Stimulated activated naive CD8-positive, alpha-beta T cell treated with anti-CD3 and anti-CD28 coated beads, Interleukin-15, Interleukin-2, amounts not matched to agents 100 U/mL and 50 U/mL, for 24 hours (primary cell): ENCODE measurements at regions not wholly inside any gene's neighbourhood (a gene's known extent, or its start where the extent isn't known, plus 50 kb on each side); places are given as distances from the start of the nearest gene placed in this dataset.

Experiments
- ATAC-seq: fragments of 150-1000 bp; cut with Tn5 transposase; one replicate; pipeline ENCODE4 v1.10.0; 2021
- DNase-seq: peaks from one replicate; pipeline ENCODE4 v3.0.0; 2021

DNA sequence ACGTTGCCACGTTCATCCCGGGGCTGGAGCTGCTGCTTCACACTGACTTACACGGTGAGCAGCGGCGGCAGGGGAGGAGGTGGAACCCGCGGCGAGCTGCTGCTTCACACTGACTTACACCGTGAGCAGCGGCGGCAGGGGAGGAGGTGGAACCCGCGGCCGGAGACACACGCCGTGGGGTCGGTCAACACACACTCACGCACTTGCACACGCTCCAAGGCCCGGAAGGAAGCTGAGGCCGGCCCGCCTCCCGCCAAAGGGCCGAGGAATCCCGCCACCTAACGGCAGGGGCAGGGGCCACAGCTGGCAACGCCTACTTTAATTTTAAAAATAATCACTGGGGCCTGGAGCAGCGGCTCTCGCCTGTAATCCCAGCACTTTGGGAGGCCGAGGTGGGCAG, 94.4 kb upstream of the FOXC1 start:
- ATAC-seq = no peak

GRCh38 chr6:1515781-1516180, 93.9 kb upstream of the FOXC1 start:
- ATAC-seq = no peak
- no peak for DNase-seq

More for the DNA sequence above, 94.4 kb upstream of the FOXC1 start:
- no peak for DNase-seq

GRCh38 chr6:1516742-1517520, 92.8 kb upstream of the FOXC1 start:
- DNase-seq (no peak), ATAC-seq (no peak)

DNA sequence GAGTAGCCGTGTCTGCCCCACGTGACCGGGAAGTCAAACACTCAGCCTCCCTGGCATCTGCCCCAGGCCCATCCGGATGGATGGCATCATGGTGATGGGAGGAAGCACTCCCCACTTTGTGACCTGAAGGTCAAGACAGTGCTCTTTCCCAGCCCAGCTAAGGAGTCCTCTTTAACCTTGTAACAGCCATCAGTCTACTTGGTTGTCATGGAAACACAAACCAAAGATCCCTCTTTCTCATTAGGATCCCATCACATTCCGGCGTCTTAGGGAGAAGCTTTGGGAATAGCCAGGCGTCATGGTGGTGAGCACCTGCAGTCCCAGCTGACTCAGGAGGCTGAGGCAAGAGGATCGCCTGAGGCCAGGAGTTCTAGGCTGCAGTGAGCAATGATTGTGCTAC, 90.9 kb upstream of the FOXC1 start:
- ATAC-seq = no peak
- DNase-seq = no peak

- DNase-seq (no peak), ATAC-seq (no peak)
Measured at GRCh38 chr6:1519597-1519996, 90.1 kb upstream of the FOXC1 start.

- no peak for ATAC-seq
- DNase-seq = no peak
Measured at GRCh38 chr6:1522779-1523178, 86.9 kb upstream of the FOXC1 start.

GRCh38 chr6:1524040-1524480, 85.7 kb upstream of the FOXC1 start:
- DNase-seq (peak; percentile 80), ATAC-seq (peak; percentile 69)

DNA sequence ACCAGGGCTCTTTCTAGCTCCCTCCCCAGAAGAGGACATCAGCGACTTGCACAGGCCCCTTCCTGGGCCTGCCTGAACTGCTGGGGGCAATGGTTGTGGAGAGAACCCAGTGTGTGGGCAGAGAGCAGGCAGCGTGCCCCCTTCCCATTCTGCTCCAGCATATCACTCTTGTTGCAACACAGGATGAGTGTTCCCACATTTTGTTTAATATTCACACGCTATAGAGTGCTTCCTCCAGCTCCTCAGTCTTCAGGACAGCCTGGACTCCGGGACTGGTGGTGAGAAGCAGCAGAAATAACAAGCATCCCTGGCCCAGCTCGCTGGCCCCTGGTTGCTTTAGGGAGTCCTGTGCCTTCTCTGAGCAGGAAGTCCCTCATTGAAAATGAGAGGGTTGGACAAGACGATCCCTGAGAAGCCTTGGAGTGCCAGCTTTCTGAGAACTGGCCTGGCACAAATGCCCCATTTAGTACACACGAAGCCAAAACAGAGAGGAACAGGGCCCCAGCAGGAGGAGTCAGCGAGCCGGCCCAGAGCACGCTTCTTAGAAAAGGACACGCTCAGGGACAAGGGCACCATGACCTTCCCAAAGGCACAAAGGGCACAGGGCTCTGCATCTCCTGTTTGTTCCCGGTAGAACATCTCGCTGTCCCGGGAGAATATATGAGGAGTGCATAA, 84.2 kb upstream of the FOXC1 start:
- ATAC-seq (no peak), DNase-seq (no peak)

DNA sequence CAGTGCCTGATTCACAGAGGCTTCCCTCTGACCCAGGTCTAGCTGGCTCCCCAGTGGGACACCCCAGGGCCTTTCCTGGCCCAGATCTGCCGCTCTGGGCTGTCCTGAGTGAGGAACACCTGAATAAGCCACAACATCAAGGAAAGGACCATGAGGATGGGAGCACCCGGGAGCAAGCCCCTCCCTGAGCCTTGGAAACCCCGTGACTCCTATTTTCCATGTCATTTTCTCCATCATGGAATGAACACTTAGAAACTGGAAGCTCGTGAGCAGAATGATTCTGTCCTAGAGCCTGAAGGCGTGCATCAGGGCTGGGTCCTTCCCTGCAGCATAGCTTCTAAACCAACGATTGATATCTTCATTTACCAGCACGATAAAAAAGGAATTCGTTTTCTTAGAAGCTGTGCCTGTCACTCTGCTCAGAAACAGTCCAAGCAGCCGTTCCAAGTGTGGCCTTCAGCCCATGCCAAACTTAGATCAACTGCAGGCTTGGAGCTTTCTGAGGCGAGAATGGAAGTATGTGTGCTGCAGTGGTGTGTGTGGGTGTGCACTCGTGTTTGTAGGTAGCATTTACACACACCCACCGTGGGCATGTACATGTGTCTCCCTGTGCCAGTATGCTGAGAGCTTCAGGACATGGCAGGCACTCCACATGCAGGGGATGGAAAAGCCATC, 83.2 kb upstream of the FOXC1 start:
- ATAC-seq (no peak), DNase-seq (no peak)

- ATAC-seq = peak; percentile 45
Measured at GRCh38 chr6:1527073-1527457, 82.7 kb upstream of the FOXC1 start.

DNA sequence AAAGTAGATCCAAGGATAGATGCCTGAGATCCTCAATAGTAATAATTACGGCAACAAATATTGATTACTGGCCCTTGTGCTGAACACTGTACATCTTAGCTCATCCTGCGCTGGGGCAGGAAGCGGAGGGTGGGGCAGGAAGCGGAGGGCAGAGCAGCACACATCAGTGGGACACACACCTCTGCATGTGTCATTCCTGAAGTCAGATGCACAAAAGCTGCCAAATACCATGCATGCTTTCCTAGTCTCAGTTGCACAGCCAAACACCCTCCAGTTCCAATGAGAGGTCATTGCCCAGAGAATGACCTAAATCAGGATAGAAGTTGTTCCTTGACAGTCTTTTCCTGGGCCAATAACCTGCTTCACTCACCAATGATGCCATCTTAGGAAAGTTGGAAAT, 74.4 kb upstream of the FOXC1 start:
- DNase-seq (no peak), ATAC-seq (no peak)

More at GRCh38 chr6:1527073-1527457, 82.7 kb upstream of the FOXC1 start:
- no peak for DNase-seq

DNA sequence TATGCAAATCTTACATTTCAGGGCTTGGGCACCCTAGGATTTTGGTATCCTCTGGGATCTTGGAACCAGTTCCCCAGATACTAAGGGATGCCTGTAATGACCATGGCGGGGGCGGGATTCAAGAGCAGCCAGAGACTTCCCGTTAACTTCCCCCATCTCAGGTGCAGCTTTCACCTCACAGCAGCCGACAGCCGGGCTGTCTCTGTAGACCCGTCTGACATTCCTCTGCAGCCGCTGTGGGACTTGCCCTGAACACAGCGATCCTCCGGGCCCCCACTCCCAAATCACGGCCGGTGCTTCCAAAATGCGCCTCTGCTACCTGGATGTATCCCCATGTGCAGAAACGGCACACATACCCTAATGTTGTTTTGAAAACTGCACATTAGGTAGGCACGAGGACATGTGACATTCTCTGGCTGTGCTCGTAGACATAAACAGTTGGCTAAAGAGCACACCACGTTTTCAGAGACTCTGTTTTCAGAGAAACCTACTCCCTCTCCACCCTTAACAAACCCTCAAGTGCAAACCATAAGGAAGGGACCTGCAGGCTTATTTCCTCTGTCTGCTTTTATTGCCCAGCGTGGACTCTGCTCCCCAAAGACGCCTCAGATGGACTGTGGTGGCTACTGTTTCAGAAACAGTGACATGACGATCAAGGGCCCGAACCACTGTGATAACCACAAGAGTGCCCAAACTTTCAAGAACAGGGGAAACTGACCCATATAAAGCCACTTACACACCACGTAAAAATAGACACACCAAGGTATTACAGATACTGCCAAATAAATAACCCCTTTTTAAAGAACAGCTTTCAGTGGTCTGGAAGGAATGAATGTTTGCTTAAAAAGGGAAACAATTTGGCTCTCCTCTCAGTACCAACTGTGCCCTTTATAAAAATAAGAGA, 72.9 kb upstream of the FOXC1 start:
- DNase-seq (no peak), ATAC-seq (no peak)

- DNase-seq (no peak), ATAC-seq (no peak)
Measured at GRCh38 chr6:1538369-1538768, 71.3 kb upstream of the FOXC1 start.

- ATAC-seq (no peak), DNase-seq (no peak)
Measured at GRCh38 chr6:1538810-1539478, 70.8 kb upstream of the FOXC1 start.

DNA sequence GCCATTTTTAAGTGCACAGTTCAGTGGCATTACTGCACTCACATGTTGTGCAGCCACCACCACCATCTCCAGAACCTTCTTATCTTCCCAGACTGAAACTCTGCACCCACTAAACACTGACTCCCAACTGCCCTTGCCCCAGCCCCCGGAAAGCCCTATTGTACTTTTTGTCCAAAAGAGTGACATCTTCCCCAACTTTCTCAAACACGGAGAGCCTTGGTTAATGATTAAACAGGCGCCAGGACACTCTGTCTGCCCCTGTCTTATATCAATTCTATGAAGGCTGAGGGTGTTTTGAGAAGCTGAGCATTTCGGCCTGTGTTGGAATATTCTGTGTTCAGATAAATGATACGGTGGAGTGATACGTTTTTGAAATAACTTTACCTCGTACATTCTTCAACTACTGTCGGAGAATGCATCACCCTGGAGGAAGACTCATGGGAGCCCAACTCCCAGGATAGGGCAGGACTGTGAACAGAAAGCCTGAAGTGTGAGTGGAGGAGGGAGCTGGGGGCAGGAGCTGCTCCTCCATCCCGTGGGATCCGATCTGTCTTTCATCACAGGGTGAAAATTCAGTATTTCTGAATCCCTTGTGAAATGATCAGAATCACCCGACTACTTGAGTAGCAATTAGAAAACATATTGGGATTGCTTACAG, 68.7 kb upstream of the FOXC1 start:
- no peak for ATAC-seq

GRCh38 chr6:1542335-1542734, 67.4 kb upstream of the FOXC1 start:
- ATAC-seq (no peak), DNase-seq (no peak)

More for the DNA sequence above, 68.7 kb upstream of the FOXC1 start:
- no peak for DNase-seq

DNA sequence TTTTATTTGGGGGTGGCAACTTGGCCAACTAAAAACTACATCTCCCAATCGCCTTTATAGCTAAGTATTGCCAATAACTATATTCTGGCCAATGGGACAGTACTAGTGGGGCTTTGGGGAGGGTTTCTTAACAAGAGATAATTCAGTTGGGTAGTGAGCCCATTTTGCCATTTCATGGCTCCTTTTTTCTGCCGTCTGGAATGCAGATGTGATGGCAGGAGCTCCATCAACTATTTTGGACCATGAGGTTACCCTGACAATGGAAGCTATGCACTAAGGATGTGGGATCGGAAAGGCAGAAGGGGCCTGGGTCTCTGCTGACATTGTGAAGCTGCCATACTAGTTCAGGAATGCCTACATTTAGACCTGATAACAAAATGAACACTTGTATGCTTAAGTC, 67.0 kb upstream of the FOXC1 start:
- no peak for ATAC-seq
- no peak for DNase-seq

DNA sequence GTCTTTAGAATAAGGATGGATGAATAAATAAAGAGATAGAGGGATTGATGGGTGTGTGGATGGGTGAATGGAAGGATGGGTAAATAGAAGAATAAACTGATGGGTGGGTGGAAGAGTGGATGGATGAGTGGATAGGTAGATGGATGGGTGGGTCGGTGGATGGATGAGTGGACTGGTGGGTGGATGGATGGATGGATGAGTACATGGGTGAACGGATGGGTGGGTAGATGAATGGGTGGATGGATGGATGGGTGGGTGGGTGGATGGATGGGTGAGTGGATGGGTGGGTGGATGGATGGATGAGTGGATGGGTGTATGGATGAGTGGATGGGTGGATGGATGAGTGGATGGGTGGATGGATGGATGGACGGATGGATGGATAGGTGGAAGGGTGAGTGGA, 65.7 kb upstream of the FOXC1 start:
- DNase-seq = no peak
- ATAC-seq = no peak

- ATAC-seq = no peak
Measured at GRCh38 chr6:1544603-1545002, 65.1 kb upstream of the FOXC1 start.

DNA sequence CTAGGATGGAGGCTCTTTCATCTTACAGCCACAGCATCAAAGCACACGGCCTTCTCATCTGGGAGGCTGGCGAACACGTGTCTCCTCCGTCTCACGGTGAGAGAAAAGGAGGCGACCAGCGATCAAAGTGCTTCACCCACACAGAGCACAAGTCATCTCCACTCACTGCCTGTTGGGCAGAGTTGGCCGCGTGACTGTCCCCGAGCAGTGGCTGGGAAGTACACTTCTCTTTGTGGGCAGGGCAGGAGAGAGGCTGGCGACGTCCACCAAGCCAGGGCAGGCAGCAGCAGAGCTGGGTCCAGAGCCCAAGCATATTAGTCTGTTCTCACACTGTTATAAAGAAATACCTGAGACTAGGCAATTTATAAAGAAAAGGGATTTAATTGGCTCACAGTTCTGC, 64.1 kb upstream of the FOXC1 start:
- no peak for ATAC-seq
- no peak for DNase-seq

More at GRCh38 chr6:1544603-1545002, 65.1 kb upstream of the FOXC1 start:
- no peak for DNase-seq

DNA sequence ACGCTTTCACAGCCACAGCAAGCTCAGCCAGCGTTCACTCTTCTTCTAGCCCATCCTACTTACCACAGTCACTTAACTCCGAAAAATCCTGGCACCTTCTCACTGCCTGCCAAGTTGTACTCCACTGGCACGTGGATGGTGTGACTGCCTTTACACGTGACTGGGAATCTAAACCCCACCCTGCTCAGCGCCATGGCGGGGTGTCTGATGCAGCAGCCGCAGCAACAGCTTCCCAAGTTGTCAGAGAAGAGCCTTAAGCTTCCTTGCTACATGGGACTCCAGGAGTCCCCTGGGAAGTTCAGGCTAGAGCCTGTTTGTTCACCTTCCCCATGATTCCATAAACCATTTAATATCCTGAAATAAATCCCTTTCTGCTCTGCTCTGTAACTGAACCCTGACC, 61.9 kb upstream of the FOXC1 start:
- DNase-seq (no peak), ATAC-seq (no peak)
